Kidney (tissue), 13 donors: ENCODE measurements at regions not wholly inside any gene's neighbourhood (a gene's known extent, or its start where the extent isn't known, plus 50 kb on each side); places are given as distances from the start of the nearest gene placed in this dataset.
A peak's percentile ranks its signal among the peaks of the same experiment; 100 is the strongest.

Source experiments
- DNase-seq, 5 donors: peaks; one replicate each; pipeline ENCODE4 v3.0.0-alpha.2; 2013 to 2020
- FAIRE-seq: peaks from 2 replicates; lab custom pipeline; 2012; peaks lifted over from hg19 to GRCh38; lab: Jason Lieb, UNC
- H3K27ac ChIP-seq, 2 donors: one replicate each; pipeline ENCODE4 v1.7.0; 2013; ENCODE audit warnings: low read depth in 2 of 2, low read length in 2 of 2, inconsistent platforms in 1 of 2
- H3K27me3 ChIP-seq: one replicate; pipeline ENCODE4 v1.7.1; 2013; ENCODE audit warnings: low read length, inconsistent platforms; ENCODE audit not compliant: control insufficient read depth, insufficient read depth
- H3K36me3 ChIP-seq, 3 donors: one replicate each; pipeline versions ENCODE4 v1.7.0 to v1.7.1; 2013; ENCODE audit warnings: low read length in 3 of 3, control low read depth in 1 of 3, inconsistent platforms in 1 of 3; ENCODE audit not compliant: insufficient read depth in 3 of 3, control insufficient read depth in 2 of 3
- H3K4me1 ChIP-seq, 3 donors: one replicate each; pipeline versions ENCODE4 v1.7.0 to v1.7.1; 2013; ENCODE audit warnings: low read length in 3 of 3, inconsistent platforms in 1 of 3, low read depth in 1 of 3; ENCODE audit not compliant: control insufficient read depth in 2 of 3, insufficient read depth in 2 of 3
- H3K4me3 ChIP-seq, 3 donors: one replicate each; pipeline versions ENCODE4 v1.7.0 to v1.8.1; 2013; ENCODE audit warnings: low read length in 3 of 3, control low read depth in 1 of 3, inconsistent platforms in 1 of 3
- H3K9ac ChIP-seq, 3 donors: one replicate each; pipeline versions ENCODE4 v1.7.0 to v1.7.1; 2013; ENCODE audit warnings: low read length in 3 of 3, control low read depth in 1 of 3, inconsistent platforms in 1 of 3
- H3K9me3 ChIP-seq, 3 donors: one replicate each; pipeline versions ENCODE4 v1.7.0 to v1.7.1; 2013; ENCODE audit warnings: low read length in 3 of 3, control low read depth in 1 of 3, inconsistent platforms in 1 of 3; ENCODE audit not compliant: control insufficient read depth in 2 of 3, insufficient read depth in 1 of 3
- CTCF ChIP-seq: IDR thresholded peaks from 3 replicates; pipeline ENCODE4 v1.5.1; 2012; ENCODE audit warnings: mild to moderate bottlenecking, moderate library complexity, borderline replicate concordance; ENCODE audit not compliant: insufficient read depth; ENCODE audit errors: extremely low read depth
- intact Hi-C: fragments of 100-400 bp; cut with DNase I; formaldehyde crosslinking; loops from one replicate; pipeline ENCODE4 v1.11.1; 2022
- donor health status: control.
- donor health status: control.
- donor health status: control.
- donor health status: control.
- donor health status: control.
- donor health status: DM: yes; HTN: yes; CAD: no.
- donor health status: Normal renal cell carcinoma (clear cell type).

GRCh38 chr1:101165532-101165931, 71.3 kb upstream of the S1PR1 start:
- H3K9me3 ChIP-seq: peaks cover 0 to 4% (median 0%) of the 10 kb centered on the region in 3 donors
- H3K27me3 ChIP-seq: no peaks in the 10 kb centered on the region
- no peak overlapping the region for H3K4me3 ChIP-seq
- TF ChIP-seq CTCF: no peak
- DNase-seq (no peak), FAIRE-seq (no peak)
- no peak overlapping the region for H3K27ac ChIP-seq
- intact Hi-C loops: no loop called here
- no peaks in the 10 kb centered on the region for H3K36me3 ChIP-seq
- no peaks in the 10 kb centered on the region for H3K4me1 ChIP-seq
- no peak overlapping the region for H3K9ac ChIP-seq

GRCh38 chr1:101164776-101165175, 72.0 kb upstream of the S1PR1 start:
- no peak for TF ChIP-seq CTCF
- no peaks in the 10 kb centered on the region for H3K36me3 ChIP-seq
- no peak overlapping the region for H3K4me3 ChIP-seq
- DNase-seq (no peak), FAIRE-seq (no peak)
- peaks cover 0 to 4% (median 0%) of the 10 kb centered on the region in 3 donors for H3K9me3 ChIP-seq
- no peak overlapping the region for H3K27ac ChIP-seq
- no peak overlapping the region for H3K9ac ChIP-seq
- H3K4me1 ChIP-seq: no peaks in the 10 kb centered on the region
- H3K27me3 ChIP-seq: no peaks in the 10 kb centered on the region
- intact Hi-C loops: no loop called here

- Histone ChIP-seq H3K27ac (no peak overlapping the region), H3K9me3 (peaks cover 0 to 4% (median 0%) of the 10 kb centered on the region in 3 donors), H3K4me3 (no peak overlapping the region), H3K36me3 (no peaks in the 10 kb centered on the region), H3K27me3 (no peaks in the 10 kb centered on the region), H3K9ac (no peak overlapping the region), H3K4me1 (no peaks in the 10 kb centered on the region)
- FAIRE-seq (no peak), DNase-seq (peak in 1 of 5 donors; percentile 47)
- intact Hi-C loops: no loop called here
- TF ChIP-seq CTCF: no peak
These were observed 73.8 kb upstream of the S1PR1 start for GRCh38 chr1:101162736-101163735.
